Spinal cord (tissue), 9 donors: ENCODE measurements at regions not wholly inside any gene's neighbourhood (a gene's known extent, or its start where the extent isn't known, plus 50 kb on each side); places are given as distances from the start of the nearest gene placed in this dataset.

ENCODE experiments used
- DNase-seq, 6 donors: peaks; one replicate each; pipeline versions ENCODE4 v3.0.0 to v3.0.0-alpha.2; 2013 to 2015; ENCODE audit warnings: low spot score in 6 of 6, low read depth in 4 of 6
- H3K27ac ChIP-seq: one replicate; pipeline ENCODE4 v1.5.1; 2013; ENCODE audit warnings: low read depth, low read length, control low read depth
- H3K27me3 ChIP-seq: one replicate; pipeline ENCODE4 v1.6.1; 2013; ENCODE audit warnings: low read length; ENCODE audit not compliant: control insufficient read depth, insufficient read depth
- H3K36me3 ChIP-seq: one replicate; pipeline ENCODE4 v1.6.1; 2013; ENCODE audit warnings: low read length; ENCODE audit not compliant: control insufficient read depth, insufficient read depth
- H3K4me1 ChIP-seq: one replicate; pipeline ENCODE4 v1.6.1; 2013; ENCODE audit warnings: low read length; ENCODE audit not compliant: control insufficient read depth, insufficient read depth
- H3K4me3 ChIP-seq: one replicate; pipeline ENCODE4 v1.5.1; 2013; ENCODE audit warnings: low read depth, low read length, control low read depth
- H3K9me3 ChIP-seq: one replicate; pipeline ENCODE4 v1.6.1; 2013; ENCODE audit warnings: low read length; ENCODE audit not compliant: control insufficient read depth, insufficient read depth
- WGBS: methylation state at CpG from one replicate; pipeline ENCODE4 v1.1.5; 2013; ENCODE audit warnings: missing lambda C conversion rate; ENCODE audit not compliant: insufficient coverage; 5-methylcytosine and 5-hydroxymethylcytosine counted together
- donor health status: healthy.

- Histone ChIP-seq H3K4me1 (no peaks in the 10 kb centered on the region), H3K27ac (no peak overlapping the region), H3K9me3 (no peaks in the 10 kb centered on the region), H3K36me3 (no peaks in the 10 kb centered on the region), H3K27me3 (no peaks in the 10 kb centered on the region), H3K4me3 (no peak overlapping the region)
- 100% methylated on average over 1 of the region's 3 CpGs for WGBS
- no peak for DNase-seq
Measured at GRCh38 chr1:198001776-198002408, 84.7 kb downstream of the LHX9 start.

- WGBS, result no CpG with 5 or more reads among the region's 2 CpGs
- Histone ChIP-seq H3K9me3 (no peaks in the 10 kb centered on the region), H3K27ac (no peak overlapping the region), H3K4me1 (no peaks in the 10 kb centered on the region), H3K27me3 (no peaks in the 10 kb centered on the region), H3K36me3 (no peaks in the 10 kb centered on the region), H3K4me3 (no peak overlapping the region)
- no peak for DNase-seq
Measured at GRCh38 chr1:198003468-198003867, 86.3 kb downstream of the LHX9 start.

DNA sequence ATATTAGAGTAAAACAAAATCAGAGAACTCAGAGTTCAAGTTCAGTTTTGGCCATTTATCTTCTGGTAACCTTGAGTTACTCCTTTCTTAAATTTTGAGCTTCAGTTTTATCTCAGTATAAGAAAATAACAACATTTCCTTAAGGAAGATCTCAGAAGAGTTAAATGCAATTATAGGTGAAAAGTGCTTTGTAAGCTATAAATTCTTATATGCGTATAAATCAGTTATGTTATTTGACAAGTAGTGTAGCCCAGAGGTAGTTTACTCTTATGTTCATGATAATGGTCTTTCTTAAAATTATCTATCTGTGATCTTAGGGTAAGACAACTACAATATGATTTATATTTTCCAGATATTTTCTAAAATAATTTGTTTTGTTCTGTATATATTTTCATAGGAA is 89.8 kb downstream of the LHX9 start:
- H3K36me3 ChIP-seq, result no peaks in the 10 kb centered on the region
- DNase-seq, result no peak
- H3K9me3 ChIP-seq, result peaks cover 5% of the 10 kb centered on the region
- H3K4me1 ChIP-seq, result no peaks in the 10 kb centered on the region
- no CpG with 5 or more reads among the region's 1 CpG for WGBS
- H3K27ac ChIP-seq, result no peak overlapping the region
- no peaks in the 10 kb centered on the region for H3K27me3 ChIP-seq
- H3K4me3 ChIP-seq, result no peak overlapping the region

DNA sequence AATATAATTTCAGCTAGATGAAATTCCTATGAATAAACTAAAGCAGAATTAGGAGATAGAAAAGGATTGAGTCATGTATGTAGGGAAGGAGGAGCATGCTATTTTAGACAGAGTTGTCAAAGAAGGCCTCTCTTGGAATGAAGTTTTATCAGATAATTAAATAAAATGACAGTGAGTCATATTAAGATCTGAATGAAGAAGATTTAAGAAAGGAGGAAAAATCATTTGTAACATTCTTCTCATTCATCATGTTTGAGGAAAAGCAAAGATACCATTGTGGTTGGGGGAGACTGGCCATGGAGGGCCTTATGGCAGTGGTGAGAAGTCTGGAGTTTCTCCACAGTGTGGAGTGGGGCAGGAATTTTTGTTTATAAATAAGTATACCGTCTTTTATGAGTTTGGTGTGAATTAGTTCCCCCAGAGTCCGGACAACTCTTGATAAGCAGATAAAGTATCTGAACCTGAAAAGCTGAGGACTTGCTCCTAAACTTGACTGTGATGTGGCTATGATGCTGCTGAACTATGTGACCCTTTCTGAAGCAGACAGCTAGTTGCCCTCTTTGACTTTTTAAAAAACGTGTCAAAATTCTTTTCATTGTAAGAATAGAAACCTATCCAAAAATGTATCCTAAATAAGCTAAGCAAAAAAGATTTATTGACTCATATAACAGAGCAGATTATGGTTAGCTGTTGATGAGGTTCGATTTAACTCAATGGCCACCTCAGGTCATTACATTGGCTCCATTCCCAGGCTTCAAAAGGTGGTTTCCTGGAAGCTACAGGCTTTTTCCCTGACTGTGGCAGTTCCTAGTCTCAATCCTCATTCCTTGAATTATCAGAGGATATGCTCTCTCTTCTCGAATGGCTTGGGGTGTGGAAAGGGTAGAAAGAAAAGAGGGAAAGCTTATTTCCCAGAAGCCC is 90.8 kb downstream of the LHX9 start:
- H3K27ac ChIP-seq, result no peak overlapping the region
- H3K9me3 ChIP-seq, result peaks cover 5% of the 10 kb centered on the region
- H3K36me3 ChIP-seq, result no peaks in the 10 kb centered on the region
- H3K4me3 ChIP-seq, result no peak overlapping the region
- 100% methylated on average over 2 of the region's 5 CpGs for WGBS
- H3K4me1 ChIP-seq, result no peaks in the 10 kb centered on the region
- no peak for DNase-seq
- no peaks in the 10 kb centered on the region for H3K27me3 ChIP-seq

- Histone ChIP-seq H3K4me1 (no peaks in the 10 kb centered on the region), H3K9me3 (peaks cover 5% of the 10 kb centered on the region), H3K27me3 (no peaks in the 10 kb centered on the region), H3K27ac (no peak overlapping the region), H3K4me3 (no peak overlapping the region), H3K36me3 (no peaks in the 10 kb centered on the region)
- DNase-seq, result no peak
- WGBS, result no CpG with 5 or more reads among the region's 1 CpG
Measured at GRCh38 chr1:198014355-198014754, 97.2 kb downstream of the LHX9 start.

- Histone ChIP-seq H3K27me3 (no peaks in the 10 kb centered on the region), H3K9me3 (peaks cover 2% of the 10 kb centered on the region), H3K27ac (no peak overlapping the region), H3K36me3 (no peaks in the 10 kb centered on the region), H3K4me1 (no peaks in the 10 kb centered on the region), H3K4me3 (no peak overlapping the region)
- no peak for DNase-seq
Measured at GRCh38 chr1:198015309-198015708, 98.1 kb downstream of the LHX9 start.

DNA sequence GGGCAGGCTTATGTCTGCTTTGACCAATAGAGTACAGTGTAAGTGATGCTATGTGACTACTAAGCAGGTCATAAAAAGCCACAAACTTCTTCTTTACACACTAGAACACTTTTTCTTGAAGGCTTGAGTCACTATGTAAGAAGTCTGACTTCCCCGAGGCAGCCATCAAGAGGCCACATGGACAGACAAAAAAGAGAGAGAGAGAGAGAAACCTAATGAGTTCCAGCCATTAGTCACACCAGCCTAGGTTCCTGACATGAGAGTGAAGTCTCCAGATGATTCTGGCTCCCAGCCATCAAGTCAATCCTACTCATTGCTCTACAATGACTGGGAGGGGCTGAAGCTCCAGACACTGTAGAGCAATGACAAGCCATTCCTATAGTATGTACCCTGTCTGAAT is 101.4 kb downstream of the LHX9 start:
- Histone ChIP-seq H3K4me1 (no peaks in the 10 kb centered on the region), H3K9me3 (no peaks in the 10 kb centered on the region), H3K36me3 (no peaks in the 10 kb centered on the region), H3K4me3 (no peak overlapping the region), H3K27me3 (no peaks in the 10 kb centered on the region), H3K27ac (no peak overlapping the region)
- DNase-seq, result no peak
- no CpG with 5 or more reads among the region's 1 CpG for WGBS

DNA sequence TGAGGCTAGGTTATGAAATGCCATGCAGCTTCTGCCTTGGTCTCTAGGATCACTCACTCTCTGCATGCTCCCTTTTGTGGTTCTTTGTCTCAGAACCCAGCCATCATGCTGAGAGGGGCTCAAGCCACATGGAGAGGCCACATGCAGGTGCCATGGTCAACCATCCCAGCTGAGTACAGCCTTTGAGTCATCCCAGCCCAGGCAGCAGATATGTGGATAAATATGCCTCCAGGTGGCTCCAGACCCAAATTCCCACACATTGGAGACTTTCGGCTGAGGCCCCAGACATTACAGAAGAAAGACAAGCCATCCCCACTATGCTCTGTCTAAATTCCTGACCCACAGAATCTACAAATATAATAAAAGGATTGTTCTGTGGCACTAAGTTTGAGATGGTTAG is 102.0 kb downstream of the LHX9 start:
- H3K4me3 ChIP-seq, result no peak overlapping the region
- H3K27ac ChIP-seq, result no peak overlapping the region
- no CpG with 5 or more reads among the region's 1 CpG for WGBS
- H3K27me3 ChIP-seq, result no peaks in the 10 kb centered on the region
- H3K36me3 ChIP-seq, result no peaks in the 10 kb centered on the region
- no peak for DNase-seq
- no peaks in the 10 kb centered on the region for H3K4me1 ChIP-seq
- H3K9me3 ChIP-seq, result no peaks in the 10 kb centered on the region

DNA sequence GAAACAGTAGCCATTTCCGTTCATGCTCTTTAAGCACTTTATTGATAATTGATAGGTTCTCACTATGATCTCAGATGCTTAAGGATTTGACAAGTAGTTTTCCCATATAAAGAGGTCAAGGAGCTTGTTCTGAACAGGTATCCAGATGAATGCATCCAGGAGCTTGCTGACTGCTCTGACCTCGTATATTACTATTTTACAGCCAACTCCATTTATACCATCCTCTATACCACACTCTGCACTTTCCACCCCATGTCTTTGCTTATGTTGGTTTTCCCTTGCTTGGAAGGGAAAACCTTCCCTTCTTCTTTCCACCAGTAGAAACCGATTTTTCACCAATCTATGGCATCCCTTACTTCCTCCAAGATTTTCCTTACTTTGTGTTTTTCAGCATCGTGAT is 107.2 kb downstream of the LHX9 start:
- Histone ChIP-seq H3K9me3 (no peaks in the 10 kb centered on the region), H3K27ac (no peak overlapping the region), H3K36me3 (no peaks in the 10 kb centered on the region), H3K4me1 (no peaks in the 10 kb centered on the region), H3K4me3 (no peak overlapping the region), H3K27me3 (no peaks in the 10 kb centered on the region)
- no peak for DNase-seq
- WGBS, result 70% methylated on average over 2 of the region's 4 CpGs

DNA sequence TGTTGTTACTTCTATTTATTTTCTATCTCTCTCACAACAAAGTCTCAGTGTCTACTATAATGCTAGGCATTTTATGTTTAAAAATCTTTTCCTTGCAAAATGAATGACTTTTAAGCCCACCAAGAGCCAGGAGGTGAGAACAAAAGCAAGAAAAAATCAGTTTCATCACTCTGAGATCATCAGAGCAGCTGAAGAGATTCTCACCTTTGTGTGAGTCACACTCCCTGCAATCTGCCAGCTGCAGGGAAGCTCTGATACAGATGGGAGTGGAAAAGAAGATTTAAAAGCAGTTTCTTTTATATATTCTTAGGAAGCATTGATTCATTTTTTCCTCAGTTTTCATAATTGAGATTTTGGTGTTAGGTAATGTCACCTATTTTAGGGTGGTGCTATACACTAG is 107.6 kb downstream of the LHX9 start:
- H3K4me3 ChIP-seq, result no peak overlapping the region
- no peak overlapping the region for H3K27ac ChIP-seq
- no peak for DNase-seq
- H3K9me3 ChIP-seq, result no peaks in the 10 kb centered on the region
- H3K4me1 ChIP-seq, result no peaks in the 10 kb centered on the region
- H3K36me3 ChIP-seq, result no peaks in the 10 kb centered on the region
- no peaks in the 10 kb centered on the region for H3K27me3 ChIP-seq
